Kidney (tissue), 13 donors: ENCODE measurements at regions not wholly inside any gene's neighbourhood (a gene's known extent, or its start where the extent isn't known, plus 50 kb on each side); places are given as distances from the start of the nearest gene placed in this dataset.

Experiments used
- DNase-seq, 5 donors: peaks; one replicate each; pipeline ENCODE4 v3.0.0-alpha.2; 2013 to 2020
- FAIRE-seq: peaks from 2 replicates; lab custom pipeline; 2012; peaks lifted over from hg19 to GRCh38; lab: Jason Lieb, UNC
- H3K27ac ChIP-seq, 2 donors: one replicate each; pipeline ENCODE4 v1.7.0; 2013; ENCODE audit warnings: low read depth in 2 of 2, low read length in 2 of 2, inconsistent platforms in 1 of 2
- H3K27me3 ChIP-seq: one replicate; pipeline ENCODE4 v1.7.1; 2013; ENCODE audit warnings: low read length, inconsistent platforms; ENCODE audit not compliant: control insufficient read depth, insufficient read depth
- H3K36me3 ChIP-seq, 3 donors: one replicate each; pipeline versions ENCODE4 v1.7.0 to v1.7.1; 2013; ENCODE audit warnings: low read length in 3 of 3, control low read depth in 1 of 3, inconsistent platforms in 1 of 3; ENCODE audit not compliant: insufficient read depth in 3 of 3, control insufficient read depth in 2 of 3
- H3K4me1 ChIP-seq, 3 donors: one replicate each; pipeline versions ENCODE4 v1.7.0 to v1.7.1; 2013; ENCODE audit warnings: low read length in 3 of 3, inconsistent platforms in 1 of 3, low read depth in 1 of 3; ENCODE audit not compliant: control insufficient read depth in 2 of 3, insufficient read depth in 2 of 3
- H3K4me3 ChIP-seq, 3 donors: one replicate each; pipeline versions ENCODE4 v1.7.0 to v1.8.1; 2013; ENCODE audit warnings: low read length in 3 of 3, control low read depth in 1 of 3, inconsistent platforms in 1 of 3
- H3K9ac ChIP-seq, 3 donors: one replicate each; pipeline versions ENCODE4 v1.7.0 to v1.7.1; 2013; ENCODE audit warnings: low read length in 3 of 3, control low read depth in 1 of 3, inconsistent platforms in 1 of 3
- H3K9me3 ChIP-seq, 3 donors: one replicate each; pipeline versions ENCODE4 v1.7.0 to v1.7.1; 2013; ENCODE audit warnings: low read length in 3 of 3, control low read depth in 1 of 3, inconsistent platforms in 1 of 3; ENCODE audit not compliant: control insufficient read depth in 2 of 3, insufficient read depth in 1 of 3
- CTCF ChIP-seq: IDR thresholded peaks from 3 replicates; pipeline ENCODE4 v1.5.1; 2012; ENCODE audit warnings: mild to moderate bottlenecking, moderate library complexity, borderline replicate concordance; ENCODE audit not compliant: insufficient read depth; ENCODE audit errors: extremely low read depth
- intact Hi-C: fragments of 100-400 bp; cut with DNase I; formaldehyde crosslinking; loops from one replicate; pipeline ENCODE4 v1.11.1; 2022
- donor health status: control.
- donor health status: control.
- donor health status: control.
- donor health status: control.
- donor health status: control.
- donor health status: DM: yes; HTN: yes; CAD: no.
- donor health status: Normal renal cell carcinoma (clear cell type).

- Histone ChIP-seq H3K27ac (no peak overlapping the region), H3K4me3 (no peak overlapping the region), H3K4me1 (no peaks in the 10 kb centered on the region), H3K27me3 (no peaks in the 10 kb centered on the region), H3K9ac (no peak overlapping the region), H3K9me3 (no peaks in the 10 kb centered on the region), H3K36me3 (no peaks in the 10 kb centered on the region)
- DNase-seq (no peak), FAIRE-seq (no peak)
- intact Hi-C loops = no loop called here
- TF ChIP-seq CTCF = no peak
Measured at GRCh38 chr7:54330216-54330800, 211.9 kb upstream of the VSTM2A start.

GRCh38 chr7:54331311-54331710, 210.9 kb upstream of the VSTM2A start:
- no peaks in the 10 kb centered on the region for H3K36me3 ChIP-seq
- no peak overlapping the region for H3K9ac ChIP-seq
- no peak overlapping the region for H3K27ac ChIP-seq
- no peaks in the 10 kb centered on the region for H3K4me1 ChIP-seq
- intact Hi-C loops = no loop called here
- no peak for FAIRE-seq
- no peak overlapping the region for H3K4me3 ChIP-seq
- TF ChIP-seq CTCF = no peak
- DNase-seq = no peak
- H3K27me3 ChIP-seq = no peaks in the 10 kb centered on the region
- H3K9me3 ChIP-seq = no peaks in the 10 kb centered on the region

GRCh38 chr7:54332301-54332700, 209.9 kb upstream of the VSTM2A start:
- Histone ChIP-seq H3K27ac (no peak overlapping the region), H3K4me1 (no peaks in the 10 kb centered on the region), H3K9ac (no peak overlapping the region), H3K4me3 (no peak overlapping the region), H3K36me3 (no peaks in the 10 kb centered on the region), H3K9me3 (no peaks in the 10 kb centered on the region), H3K27me3 (no peaks in the 10 kb centered on the region)
- DNase-seq (no peak), FAIRE-seq (no peak)
- intact Hi-C loops = no loop called here
- TF ChIP-seq CTCF = no peak

- H3K9me3 ChIP-seq = no peaks in the 10 kb centered on the region
- no peak for TF ChIP-seq CTCF
Measured at GRCh38 chr7:54333952-54334351, 208.2 kb upstream of the VSTM2A start.

More at GRCh38 chr7:54333952-54334351, 208.2 kb upstream of the VSTM2A start:
- no peaks in the 10 kb centered on the region for H3K36me3 ChIP-seq
- no peak for FAIRE-seq
- H3K27me3 ChIP-seq = no peaks in the 10 kb centered on the region
- no peak overlapping the region for H3K4me3 ChIP-seq
- no peak for DNase-seq
- no peak overlapping the region for H3K27ac ChIP-seq
- no peaks in the 10 kb centered on the region for H3K4me1 ChIP-seq
- no peak overlapping the region for H3K9ac ChIP-seq
- intact Hi-C loops = no loop called here
